GM12878 (cell line): ENCODE measurements at regions not wholly inside any gene's neighbourhood (a gene's known extent, or its start where the extent isn't known, plus 50 kb on each side); places are given as distances from the start of the nearest gene placed in this dataset.

ENCODE experiments used
- ASH2L ChIP-seq: fragments of 300-600, 200-600 bp; sonication (generic); IDR thresholded peaks from 2 replicates; pipeline ENCODE4 v1.6.1; 2017; ENCODE audit warnings: low read depth, mild to moderate bottlenecking, borderline replicate concordance
- BCL11A ChIP-seq: IDR thresholded peaks from 2 replicates; pipeline ENCODE4 v1.6.1; 2011; ENCODE audit warnings: low read depth, low read length
- CEBPB ChIP-seq, 2 experiments: fragments of 150-350 bp in 1 of 2; IDR thresholded peaks; 2 replicates each; pipeline ENCODE4 v1.6.1; 2012 to 2014; ENCODE audit warnings: low read depth in 2 of 2, low read length in 2 of 2, borderline replicate concordance in 1 of 2, inconsistent platforms in 1 of 2
- CHD4 ChIP-seq: fragments of 200-600 bp; sonication (generic); IDR thresholded peaks from 2 replicates; pipeline ENCODE4 v1.6.1; 2016; ENCODE audit warnings: mild to moderate bottlenecking
- FOXM1 ChIP-seq: IDR thresholded peaks from 2 replicates; pipeline ENCODE4 v1.6.1; 2012; ENCODE audit warnings: low read depth, mild to moderate bottlenecking, inconsistent platforms, low read length, moderate library complexity
- IRF4 ChIP-seq: IDR thresholded peaks from 2 replicates; pipeline ENCODE4 v1.6.1; 2011; ENCODE audit warnings: low read depth, low read length
- LARP7 ChIP-seq: fragments of 450-650 bp; IDR thresholded peaks from 2 replicates; pipeline ENCODE4 v1.6.1; 2017; ENCODE audit warnings: mild to moderate bottlenecking
- MTA2 ChIP-seq: fragments of 450-650 bp; IDR thresholded peaks from 2 replicates; pipeline ENCODE4 v1.6.1; 2016; ENCODE audit warnings: low read depth, mild to moderate bottlenecking, moderate library complexity
- PAX5 ChIP-seq: IDR thresholded peaks from 2 replicates; pipeline ENCODE4 v1.6.1; 2011; ENCODE audit warnings: low read depth, low read length, borderline replicate concordance
- PML ChIP-seq: IDR thresholded peaks from 2 replicates; pipeline ENCODE4 v1.6.1; 2012; ENCODE audit warnings: low read length, inconsistent platforms
- POLR2AphosphoS2 ChIP-seq: IDR thresholded peaks from 2 replicates; pipeline ENCODE4 v1.6.1; 2011; ENCODE audit warnings: low read depth, mild to moderate bottlenecking, low read length, improper control_type of control experiment, moderate library complexity
- RB1 ChIP-seq: fragments of 450-650 bp; formaldehyde crosslinking; IDR thresholded peaks from 2 replicates; pipeline ENCODE4 v1.6.1; 2017; ENCODE audit warnings: mild to moderate bottlenecking, borderline replicate concordance
- SIN3A ChIP-seq: IDR thresholded peaks from 2 replicates; pipeline ENCODE4 v1.6.1; 2012; ENCODE audit warnings: low read depth, low read length, improper control_type of control experiment
- SP1 ChIP-seq: IDR thresholded peaks from one replicate; pipeline ENCODE4 v1.6.1; 2011; ENCODE audit warnings: low read depth, low read length
- SREBF1 ChIP-seq: IDR thresholded peaks from 2 replicates; pipeline ENCODE4 v1.6.1; 2012; ENCODE audit warnings: mild to moderate bottlenecking, low read length
- SRF ChIP-seq, 2 experiments: IDR thresholded peaks; 2 replicates each; pipeline ENCODE4 v1.6.1; 2011; ENCODE audit warnings: low read depth in 2 of 2, low read length in 2 of 2, mild to moderate bottlenecking in 1 of 2, moderate library complexity in 1 of 2
- ZNF217 ChIP-seq: fragments of 450-650 bp; IDR thresholded peaks from 2 replicates; pipeline ENCODE4 v1.6.1; 2017; ENCODE audit warnings: antibody characterized with exemption, mild to moderate bottlenecking
- TF ChIP-seq, protein P1 (sequence below): IDR thresholded peaks from 2 replicates; pipeline ENCODE4 v1.6.1; 2012; ENCODE audit warnings: low read depth, low read length, improper control_type of control experiment
- TF ChIP-seq, protein P2 (sequence below): IDR thresholded peaks from 2 replicates; pipeline ENCODE4 v1.6.1; 2012; ENCODE audit warnings: low read length, inconsistent platforms
- TF ChIP-seq, protein P3 (sequence below): fragments of 450-650 bp; IDR thresholded peaks from 2 replicates; pipeline ENCODE4 v1.6.1; 2017; ENCODE audit warnings: mild to moderate bottlenecking
- TF ChIP-seq, protein P4 (sequence below): IDR thresholded peaks from 2 replicates; pipeline ENCODE4 v1.6.1; 2012; ENCODE audit warnings: mild to moderate bottlenecking, low read depth, low read length

DNA sequence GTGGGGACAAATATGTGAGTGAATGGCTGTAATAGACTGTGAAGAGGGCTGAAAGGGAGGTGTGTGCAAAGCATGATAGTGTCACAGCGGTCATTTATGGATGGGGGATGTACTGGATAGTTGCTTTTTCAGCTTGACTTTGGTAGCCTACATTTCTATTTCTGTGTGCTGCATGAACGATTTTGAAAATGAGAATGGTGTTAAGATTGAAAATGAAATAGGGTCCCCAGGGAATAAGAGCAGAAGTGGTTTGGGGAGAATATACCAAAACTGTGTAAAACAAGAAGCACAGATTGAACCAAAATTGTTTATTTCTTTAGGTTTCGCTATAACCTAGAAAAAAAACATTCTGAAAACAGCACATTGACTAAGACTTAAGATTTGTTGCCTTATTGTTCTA is 58.8 kb upstream of the CLNK start (continued):
- TF ChIP-seq SIN3A (no peak), RB1 (no peak), IRF4 (peak; percentile 69), SP1 (no peak), PML (no peak), CEBPB (IDR thresholded peaks at IDR 0.05; ENCODE audit: borderline replicate concordance in 1 of 2, low read depth in 2 of 2, low read length in 2 of 2) (peak in 1 of 2 experiments; percentile 62; a peak in 1 of 4 replicates), ZNF217 (peak; percentile 65; the same call in 1 of the 2 replicates), SRF (IDR thresholded peaks at IDR 0.05; ENCODE audit: low read depth in 2 of 2, low read length in 2 of 2) (no peak), MTA2 (peak; percentile 83), POLR2AphosphoS2 (no peak), SREBF1 (no peak), PAX5 (peak; percentile 69; the same call in 1 of the 2 replicates), LARP7 (no peak), ASH2L (no peak), BCL11A (peak; percentile 68), FOXM1 (peak; percentile 95; the same call in 1 of the 2 replicates), CHD4 (no peak)
- TF ChIP-seq, protein P1, sequence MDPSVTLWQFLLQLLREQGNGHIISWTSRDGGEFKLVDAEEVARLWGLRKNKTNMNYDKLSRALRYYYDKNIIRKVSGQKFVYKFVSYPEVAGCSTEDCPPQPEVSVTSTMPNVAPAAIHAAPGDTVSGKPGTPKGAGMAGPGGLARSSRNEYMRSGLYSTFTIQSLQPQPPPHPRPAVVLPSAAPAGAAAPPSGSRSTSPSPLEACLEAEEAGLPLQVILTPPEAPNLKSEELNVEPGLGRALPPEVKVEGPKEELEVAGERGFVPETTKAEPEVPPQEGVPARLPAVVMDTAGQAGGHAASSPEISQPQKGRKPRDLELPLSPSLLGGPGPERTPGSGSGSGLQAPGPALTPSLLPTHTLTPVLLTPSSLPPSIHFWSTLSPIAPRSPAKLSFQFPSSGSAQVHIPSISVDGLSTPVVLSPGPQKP, result no peak
- TF ChIP-seq, protein P2, sequence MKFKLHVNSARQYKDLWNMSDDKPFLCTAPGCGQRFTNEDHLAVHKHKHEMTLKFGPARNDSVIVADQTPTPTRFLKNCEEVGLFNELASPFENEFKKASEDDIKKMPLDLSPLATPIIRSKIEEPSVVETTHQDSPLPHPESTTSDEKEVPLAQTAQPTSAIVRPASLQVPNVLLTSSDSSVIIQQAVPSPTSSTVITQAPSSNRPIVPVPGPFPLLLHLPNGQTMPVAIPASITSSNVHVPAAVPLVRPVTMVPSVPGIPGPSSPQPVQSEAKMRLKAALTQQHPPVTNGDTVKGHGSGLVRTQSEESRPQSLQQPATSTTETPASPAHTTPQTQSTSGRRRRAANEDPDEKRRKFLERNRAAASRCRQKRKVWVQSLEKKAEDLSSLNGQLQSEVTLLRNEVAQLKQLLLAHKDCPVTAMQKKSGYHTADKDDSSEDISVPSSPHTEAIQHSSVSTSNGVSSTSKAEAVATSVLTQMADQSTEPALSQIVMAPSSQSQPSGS, result peak; percentile 96
- TF ChIP-seq, protein P3, sequence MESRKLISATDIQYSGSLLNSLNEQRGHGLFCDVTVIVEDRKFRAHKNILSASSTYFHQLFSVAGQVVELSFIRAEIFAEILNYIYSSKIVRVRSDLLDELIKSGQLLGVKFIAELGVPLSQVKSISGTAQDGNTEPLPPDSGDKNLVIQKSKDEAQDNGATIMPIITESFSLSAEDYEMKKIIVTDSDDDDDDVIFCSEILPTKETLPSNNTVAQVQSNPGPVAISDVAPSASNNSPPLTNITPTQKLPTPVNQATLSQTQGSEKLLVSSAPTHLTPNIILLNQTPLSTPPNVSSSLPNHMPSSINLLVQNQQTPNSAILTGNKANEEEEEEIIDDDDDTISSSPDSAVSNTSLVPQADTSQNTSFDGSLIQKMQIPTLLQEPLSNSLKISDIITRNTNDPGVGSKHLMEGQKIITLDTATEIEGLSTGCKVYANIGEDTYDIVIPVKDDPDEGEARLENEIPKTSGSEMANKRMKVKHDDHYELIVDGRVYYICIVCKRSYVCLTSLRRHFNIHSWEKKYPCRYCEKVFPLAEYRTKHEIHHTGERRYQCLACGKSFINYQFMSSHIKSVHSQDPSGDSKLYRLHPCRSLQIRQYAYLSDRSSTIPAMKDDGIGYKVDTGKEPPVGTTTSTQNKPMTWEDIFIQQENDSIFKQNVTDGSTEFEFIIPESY, result no peak
- TF ChIP-seq, protein P4, sequence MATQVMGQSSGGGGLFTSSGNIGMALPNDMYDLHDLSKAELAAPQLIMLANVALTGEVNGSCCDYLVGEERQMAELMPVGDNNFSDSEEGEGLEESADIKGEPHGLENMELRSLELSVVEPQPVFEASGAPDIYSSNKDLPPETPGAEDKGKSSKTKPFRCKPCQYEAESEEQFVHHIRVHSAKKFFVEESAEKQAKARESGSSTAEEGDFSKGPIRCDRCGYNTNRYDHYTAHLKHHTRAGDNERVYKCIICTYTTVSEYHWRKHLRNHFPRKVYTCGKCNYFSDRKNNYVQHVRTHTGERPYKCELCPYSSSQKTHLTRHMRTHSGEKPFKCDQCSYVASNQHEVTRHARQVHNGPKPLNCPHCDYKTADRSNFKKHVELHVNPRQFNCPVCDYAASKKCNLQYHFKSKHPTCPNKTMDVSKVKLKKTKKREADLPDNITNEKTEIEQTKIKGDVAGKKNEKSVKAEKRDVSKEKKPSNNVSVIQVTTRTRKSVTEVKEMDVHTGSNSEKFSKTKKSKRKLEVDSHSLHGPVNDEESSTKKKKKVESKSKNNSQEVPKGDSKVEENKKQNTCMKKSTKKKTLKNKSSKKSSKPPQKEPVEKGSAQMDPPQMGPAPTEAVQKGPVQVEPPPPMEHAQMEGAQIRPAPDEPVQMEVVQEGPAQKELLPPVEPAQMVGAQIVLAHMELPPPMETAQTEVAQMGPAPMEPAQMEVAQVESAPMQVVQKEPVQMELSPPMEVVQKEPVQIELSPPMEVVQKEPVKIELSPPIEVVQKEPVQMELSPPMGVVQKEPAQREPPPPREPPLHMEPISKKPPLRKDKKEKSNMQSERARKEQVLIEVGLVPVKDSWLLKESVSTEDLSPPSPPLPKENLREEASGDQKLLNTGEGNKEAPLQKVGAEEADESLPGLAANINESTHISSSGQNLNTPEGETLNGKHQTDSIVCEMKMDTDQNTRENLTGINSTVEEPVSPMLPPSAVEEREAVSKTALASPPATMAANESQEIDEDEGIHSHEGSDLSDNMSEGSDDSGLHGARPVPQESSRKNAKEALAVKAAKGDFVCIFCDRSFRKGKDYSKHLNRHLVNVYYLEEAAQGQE, result no peak
